A673 (cell line): ENCODE measurements at regions not wholly inside any gene's neighbourhood (a gene's known extent, or its start where the extent isn't known, plus 50 kb on each side); places are given as distances from the start of the nearest gene placed in this dataset.

Experiments used
- BruUV-seq: library from RNA; stranded (reverse); fragments of 400-500 nt; replicated peaks from 2 replicates; lab custom pipeline; 2021; lab: Mats Ljungman, UMichigan
- CTCF ChIA-PET: fragments of 300-600 bp; sonication (Branson Sonifier 250); formaldehyde crosslinking; loops from one replicate; lab custom pipeline; 2022; ENCODE audit warnings: antibody characterized with exemption; lab: Charles Lee
- POLR2A ChIA-PET: fragments of 300-600 bp; sonication (Branson Sonifier 250); formaldehyde crosslinking; loops from one replicate; lab custom pipeline; 2022; ENCODE audit warnings: antibody characterized with exemption; ENCODE audit not compliant: low non-redundant PET; lab: Charles Lee
- DNase-seq: peaks from one replicate; pipeline ENCODE4 v3.0.0-alpha.2; 2015; ENCODE audit warnings: low spot score
- H3K27ac ChIP-seq: fragments of 200-600 bp; sonication (generic); 2 replicates; pipeline ENCODE4 v1.5.1; 2016; ENCODE audit warnings: mixed run types, low read depth, mild to moderate bottlenecking, mixed read lengths, antibody characterized with exemption, low read length; ENCODE audit not compliant: poor library complexity, severe bottlenecking
- H3K27me3 ChIP-seq: fragments of 200-600 bp; sonication (generic); replicated peaks from 2 replicates; pipeline ENCODE4 v1.6.1; 2017; ENCODE audit warnings: mixed run types, low read depth, mild to moderate bottlenecking, mixed read lengths, antibody characterized with exemption, low read length; ENCODE audit not compliant: insufficient read depth, poor library complexity
- H3K36me3 ChIP-seq: fragments of 200-600 bp; sonication (generic); 2 replicates; pipeline ENCODE4 v1.6.1; 2016; ENCODE audit warnings: mixed run types, mild to moderate bottlenecking, mixed read lengths, antibody characterized with exemption, low read length; ENCODE audit not compliant: insufficient read depth, poor library complexity, severe bottlenecking
- H3K4me1 ChIP-seq: fragments of 200-600 bp; sonication (generic); 2 replicates; pipeline ENCODE4 v1.6.1; 2017; ENCODE audit warnings: mixed run types, mild to moderate bottlenecking, mixed read lengths, antibody characterized with exemption, low read length; ENCODE audit not compliant: insufficient read depth, poor library complexity, severe bottlenecking
- H3K4me3 ChIP-seq: fragments of 200-600 bp; sonication (generic); 2 replicates; pipeline ENCODE4 v1.5.1; 2016; ENCODE audit warnings: low read depth, mixed run types, mild to moderate bottlenecking, mixed read lengths, low read length; ENCODE audit not compliant: poor library complexity, severe bottlenecking
- H3K9me3 ChIP-seq: fragments of 200-600 bp; sonication (generic); 2 replicates; pipeline ENCODE4 v1.6.1; 2016; ENCODE audit warnings: mixed run types, low read depth, mild to moderate bottlenecking, mixed read lengths, antibody characterized with exemption, low read length; ENCODE audit not compliant: poor library complexity, severe bottlenecking
- EZH2 ChIP-seq: fragments of 200-600 bp; sonication (generic); IDR thresholded peaks from 2 replicates; pipeline ENCODE4 v1.6.1; 2017; ENCODE audit warnings: borderline replicate concordance, low read depth, mild to moderate bottlenecking, mixed read lengths, antibody characterized with exemption, low read length; ENCODE audit not compliant: poor library complexity, severe bottlenecking
- intact Hi-C: fragments of 100-400 bp; cut with micrococcal nuclease; formaldehyde crosslinking; loops from one replicate; pipeline ENCODE4 v1.10.0; 2022; ENCODE audit not compliant: unreplicated experiment
- TF ChIP-seq, protein P1 (sequence below): fragments of 300-800, 200-600 bp; sonication (generic); conservative IDR thresholded peaks from 2 replicates; pipeline ENCODE4 v1.5.1; 2017; ENCODE audit warnings: low read depth, mild to moderate bottlenecking, antibody characterized with exemption, low read length, moderate library complexity, mixed read lengths

DNA sequence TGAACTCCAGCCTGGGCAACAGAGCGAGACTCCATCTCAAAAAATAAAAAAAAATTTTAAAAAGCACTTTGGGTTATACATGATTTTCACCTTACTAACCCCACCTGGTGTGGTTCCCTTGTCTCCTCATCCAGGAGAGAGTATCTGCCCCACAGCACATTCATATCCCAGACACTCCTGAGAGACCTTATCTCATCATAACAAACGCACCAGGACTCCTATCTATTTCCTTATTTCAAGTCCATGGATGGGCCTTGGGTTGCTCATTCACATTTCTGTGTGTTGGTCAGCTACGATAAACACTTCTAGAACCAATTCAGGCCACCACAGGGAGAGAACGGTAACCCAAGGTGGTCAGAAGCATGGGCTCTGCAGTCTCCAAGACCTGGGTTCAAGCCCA lies 88.6 kb upstream of the SPATA12 start:
- TF ChIP-seq, protein P1, sequence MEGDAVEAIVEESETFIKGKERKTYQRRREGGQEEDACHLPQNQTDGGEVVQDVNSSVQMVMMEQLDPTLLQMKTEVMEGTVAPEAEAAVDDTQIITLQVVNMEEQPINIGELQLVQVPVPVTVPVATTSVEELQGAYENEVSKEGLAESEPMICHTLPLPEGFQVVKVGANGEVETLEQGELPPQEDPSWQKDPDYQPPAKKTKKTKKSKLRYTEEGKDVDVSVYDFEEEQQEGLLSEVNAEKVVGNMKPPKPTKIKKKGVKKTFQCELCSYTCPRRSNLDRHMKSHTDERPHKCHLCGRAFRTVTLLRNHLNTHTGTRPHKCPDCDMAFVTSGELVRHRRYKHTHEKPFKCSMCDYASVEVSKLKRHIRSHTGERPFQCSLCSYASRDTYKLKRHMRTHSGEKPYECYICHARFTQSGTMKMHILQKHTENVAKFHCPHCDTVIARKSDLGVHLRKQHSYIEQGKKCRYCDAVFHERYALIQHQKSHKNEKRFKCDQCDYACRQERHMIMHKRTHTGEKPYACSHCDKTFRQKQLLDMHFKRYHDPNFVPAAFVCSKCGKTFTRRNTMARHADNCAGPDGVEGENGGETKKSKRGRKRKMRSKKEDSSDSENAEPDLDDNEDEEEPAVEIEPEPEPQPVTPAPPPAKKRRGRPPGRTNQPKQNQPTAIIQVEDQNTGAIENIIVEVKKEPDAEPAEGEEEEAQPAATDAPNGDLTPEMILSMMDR, result no peak
- no peak for TF ChIP-seq EZH2
- BruUV-seq, result no TSS peak
- H3K4me3 ChIP-seq, result no peak overlapping the region
- H3K4me1 ChIP-seq, result no peaks in the 10 kb centered on the region
- ChIA-PET POLR2A (no interaction called here), CTCF (no interaction called here)
- H3K9me3 ChIP-seq, result no peaks in the 10 kb centered on the region
- H3K27ac ChIP-seq, result no peak overlapping the region
- no peaks in the 10 kb centered on the region for H3K27me3 ChIP-seq
- intact Hi-C loops, result no loop called here
- no peak for DNase-seq
- H3K36me3 ChIP-seq, result no peaks in the 10 kb centered on the region

DNA sequence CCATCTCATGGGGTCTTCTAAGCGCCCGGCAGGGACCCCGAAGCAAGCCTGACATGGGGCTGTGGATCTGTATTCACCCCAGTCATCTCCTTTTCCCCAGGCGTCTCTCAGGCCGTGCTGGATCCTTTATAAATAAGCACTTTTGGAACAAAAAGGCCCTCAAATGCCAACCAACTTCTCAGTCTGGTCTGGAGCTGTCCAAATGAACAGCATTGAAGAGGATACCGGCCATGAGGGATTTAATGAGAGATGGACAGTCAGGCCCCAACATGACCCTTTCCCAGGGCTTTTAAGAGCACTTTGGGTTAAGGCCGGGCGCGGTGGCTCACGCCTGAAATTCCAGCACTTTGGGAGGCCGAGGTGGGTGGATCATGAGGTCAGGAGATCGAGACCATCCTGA lies 89.2 kb upstream of the SPATA12 start:
- ChIA-PET POLR2A (no interaction called here), CTCF (no interaction called here)
- Histone ChIP-seq H3K4me3 (no peak overlapping the region), H3K27ac (no peak overlapping the region), H3K4me1 (no peaks in the 10 kb centered on the region), H3K36me3 (no peaks in the 10 kb centered on the region), H3K9me3 (no peaks in the 10 kb centered on the region), H3K27me3 (no peaks in the 10 kb centered on the region)
- BruUV-seq, result no TSS peak
- intact Hi-C loops, result no loop called here
- DNase-seq, result no peak
- TF ChIP-seq, protein P1, result no peak
- no peak for TF ChIP-seq EZH2

DNA sequence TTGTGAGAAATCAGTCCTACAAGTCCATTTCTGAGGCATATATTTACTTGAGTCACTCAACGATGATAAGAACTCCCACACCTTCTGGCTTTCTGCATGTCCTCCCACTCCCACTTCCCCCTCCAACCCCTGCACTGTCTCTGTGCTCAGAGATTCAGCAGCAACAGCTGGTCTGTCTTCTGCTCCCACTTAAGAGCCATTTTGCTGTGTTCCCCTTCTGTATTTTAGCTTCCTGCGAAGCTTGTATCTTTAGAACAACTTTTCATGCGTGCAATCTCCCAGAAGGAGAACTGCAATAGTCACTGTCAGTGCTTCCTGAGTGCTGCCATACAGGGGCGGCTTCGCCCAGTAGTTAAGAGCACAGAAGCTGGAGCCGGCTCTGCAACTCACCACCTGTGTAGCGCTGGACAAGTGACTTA lies 90.0 kb upstream of the SPATA12 start:
- H3K27me3 ChIP-seq, result no peaks in the 10 kb centered on the region
- H3K27ac ChIP-seq, result no peak overlapping the region
- no peak for DNase-seq
- CTCF ChIA-PET, result no interaction called here
- H3K4me1 ChIP-seq, result no peaks in the 10 kb centered on the region
- POLR2A ChIA-PET, result no interaction called here
- intact Hi-C loops, result no loop called here
- H3K4me3 ChIP-seq, result no peak overlapping the region
- no peak for TF ChIP-seq EZH2
- TF ChIP-seq, protein P1, result no peak
- H3K9me3 ChIP-seq, result no peaks in the 10 kb centered on the region
- H3K36me3 ChIP-seq, result no peaks in the 10 kb centered on the region
- no TSS peak for BruUV-seq
